Natural killer cell (primary cell): ENCODE measurements at regions not wholly inside any gene's neighbourhood (a gene's known extent, or its start where the extent isn't known, plus 50 kb on each side); places are given as distances from the start of the nearest gene placed in this dataset.

Experiments
- ATAC-seq, 3 donors: fragments of 150-1000 bp in 2 of 3; fragments of 200-7000 bp in 1 of 3; cut with Tn5 transposase; 1 replicate in 1 of 3; 2 replicates in 2 of 3; pipeline ENCODE4 v1.10.0; 2021; ENCODE audit warnings: mild to moderate bottlenecking in 2 of 3, moderate library complexity in 2 of 3
- DNase-seq, 2 donors: peaks; one replicate each; pipeline versions ENCODE4 v3.0.0 to v3.0.0-alpha.2; 2013 to 2021; ENCODE audit warnings: mixed read lengths in 1 of 2
- H3K27ac ChIP-seq: one replicate; pipeline ENCODE4 v1.5.1; 2013; ENCODE audit warnings: mild to moderate bottlenecking, low read length
- H3K27me3 ChIP-seq: one replicate; pipeline ENCODE4 v1.6.1; 2013; ENCODE audit warnings: low read length; ENCODE audit not compliant: control insufficient read depth, insufficient read depth
- H3K36me3 ChIP-seq: one replicate; pipeline ENCODE4 v1.6.1; 2013; ENCODE audit warnings: low read length; ENCODE audit not compliant: control insufficient read depth, insufficient read depth
- H3K4me1 ChIP-seq: one replicate; pipeline ENCODE4 v1.6.1; 2013; ENCODE audit warnings: low read length; ENCODE audit not compliant: control insufficient read depth, insufficient read depth
- H3K4me3 ChIP-seq: one replicate; pipeline ENCODE4 v1.5.1; 2013; ENCODE audit warnings: low read length
- H3K9me3 ChIP-seq: one replicate; pipeline ENCODE4 v1.6.1; 2013; ENCODE audit warnings: low read length; ENCODE audit not compliant: control insufficient read depth, insufficient read depth
- H3K27ac Mint-ChIP-seq, 2 donors: one replicate each; pipeline ENCODE4 v1.8.0; 2022; ENCODE audit warnings: mild to moderate bottlenecking in 2 of 2, mixed read lengths in 2 of 2, moderate library complexity in 1 of 2
- H3K27me3 Mint-ChIP-seq, 2 donors: one replicate each; pipeline ENCODE4 v1.8.0; 2022; ENCODE audit warnings: low read depth in 2 of 2, mixed read lengths in 2 of 2
- H3K36me3 Mint-ChIP-seq: one replicate; pipeline ENCODE4 v1.8.0; 2022; ENCODE audit warnings: mixed read lengths
- H3K4me1 Mint-ChIP-seq, 2 donors: one replicate each; pipeline ENCODE4 v1.8.0; 2022; ENCODE audit warnings: mixed read lengths in 2 of 2
- H3K4me3 Mint-ChIP-seq: one replicate; pipeline ENCODE4 v1.8.0; 2022; ENCODE audit warnings: mild to moderate bottlenecking, moderate library complexity, mixed read lengths
- H3K9me3 Mint-ChIP-seq, 2 donors: one replicate each; pipeline ENCODE4 v1.8.0; 2022; ENCODE audit warnings: mixed read lengths in 2 of 2
- WGBS: methylation state at CpG from one replicate; pipeline ENCODE4 v1.1.7; 2013; ENCODE audit warnings: missing lambda C conversion rate; ENCODE audit not compliant: insufficient coverage; 5-methylcytosine and 5-hydroxymethylcytosine counted together
- intact Hi-C: fragments of 100-400 bp; cut with micrococcal nuclease; formaldehyde crosslinking; loops from one replicate; pipeline ENCODE4 v1.14.2; 2022
- TF ChIP-seq, protein P1 (sequence below): fragments of 200-600 bp; IDR thresholded peaks from one replicate; pipeline ENCODE4 v1.8.0; 2022; ENCODE audit warnings: antibody characterized with exemption

DNA sequence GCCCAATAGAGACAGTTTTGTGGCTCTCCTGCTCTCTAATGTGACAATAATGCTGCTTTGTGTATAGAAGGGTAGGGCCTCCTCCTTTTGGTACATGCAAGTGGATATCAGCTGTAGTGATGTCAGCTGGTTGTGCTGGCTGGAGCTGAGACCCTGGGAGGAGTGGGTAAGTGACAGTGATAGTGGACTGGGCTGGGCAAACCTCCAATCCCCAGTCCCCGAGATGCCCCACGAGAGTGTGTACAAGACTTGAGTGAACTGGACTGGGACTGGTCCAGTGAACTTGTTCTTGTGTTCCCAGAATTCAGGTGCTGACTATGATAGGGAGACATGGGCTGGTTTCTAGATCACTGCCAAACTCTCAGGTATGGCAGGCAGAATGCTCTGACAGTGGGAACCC lies 583.6 kb upstream of the PCDH10 start:
- no peak overlapping the region for H3K27ac Mint-ChIP-seq
- H3K27me3 Mint-ChIP-seq: no peaks in the 10 kb centered on the region
- peaks cover 10% of the 10 kb centered on the region for H3K9me3 ChIP-seq
- H3K27ac ChIP-seq: no peak overlapping the region
- no peaks in the 10 kb centered on the region for H3K4me1 ChIP-seq
- DNase-seq (no peak), ATAC-seq (no peak)
- intact Hi-C loops: no loop called here
- H3K4me3 Mint-ChIP-seq: no peak overlapping the region
- no peaks in the 10 kb centered on the region for H3K27me3 ChIP-seq
- TF ChIP-seq, protein P1, sequence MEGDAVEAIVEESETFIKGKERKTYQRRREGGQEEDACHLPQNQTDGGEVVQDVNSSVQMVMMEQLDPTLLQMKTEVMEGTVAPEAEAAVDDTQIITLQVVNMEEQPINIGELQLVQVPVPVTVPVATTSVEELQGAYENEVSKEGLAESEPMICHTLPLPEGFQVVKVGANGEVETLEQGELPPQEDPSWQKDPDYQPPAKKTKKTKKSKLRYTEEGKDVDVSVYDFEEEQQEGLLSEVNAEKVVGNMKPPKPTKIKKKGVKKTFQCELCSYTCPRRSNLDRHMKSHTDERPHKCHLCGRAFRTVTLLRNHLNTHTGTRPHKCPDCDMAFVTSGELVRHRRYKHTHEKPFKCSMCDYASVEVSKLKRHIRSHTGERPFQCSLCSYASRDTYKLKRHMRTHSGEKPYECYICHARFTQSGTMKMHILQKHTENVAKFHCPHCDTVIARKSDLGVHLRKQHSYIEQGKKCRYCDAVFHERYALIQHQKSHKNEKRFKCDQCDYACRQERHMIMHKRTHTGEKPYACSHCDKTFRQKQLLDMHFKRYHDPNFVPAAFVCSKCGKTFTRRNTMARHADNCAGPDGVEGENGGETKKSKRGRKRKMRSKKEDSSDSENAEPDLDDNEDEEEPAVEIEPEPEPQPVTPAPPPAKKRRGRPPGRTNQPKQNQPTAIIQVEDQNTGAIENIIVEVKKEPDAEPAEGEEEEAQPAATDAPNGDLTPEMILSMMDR: no peak
- peaks cover 8 to 21% of the 10 kb centered on the region in 2 donors for H3K9me3 Mint-ChIP-seq
- no peak overlapping the region for H3K4me3 ChIP-seq
- H3K36me3 Mint-ChIP-seq: peaks cover 4% of the 10 kb centered on the region
- WGBS: 84% methylated on average over 2 of the region's 2 CpGs
- H3K36me3 ChIP-seq: no peaks in the 10 kb centered on the region
- H3K4me1 Mint-ChIP-seq: no peaks in the 10 kb centered on the region

DNA sequence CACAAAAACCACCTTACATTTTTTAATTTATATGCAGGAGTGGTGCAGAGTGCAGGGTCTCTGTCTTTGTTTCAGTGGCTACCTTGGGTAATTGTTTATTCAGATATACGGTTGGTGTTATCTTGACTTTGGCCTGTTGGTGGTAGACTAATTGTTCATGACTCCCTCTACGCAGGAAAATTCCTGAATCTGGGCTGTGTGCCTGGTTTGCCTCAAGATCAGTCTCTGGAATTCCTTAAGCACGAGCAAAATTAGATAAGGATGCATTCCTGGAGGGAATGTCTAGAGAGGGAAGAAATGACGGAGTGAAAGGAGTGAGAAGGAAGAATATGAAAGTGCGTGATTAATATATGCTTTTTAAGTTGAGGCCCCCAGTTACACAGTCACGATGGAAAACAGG lies 576.9 kb upstream of the PCDH10 start:
- intact Hi-C loops: no loop called here
- H3K4me1 ChIP-seq: no peaks in the 10 kb centered on the region
- no peaks in the 10 kb centered on the region for H3K36me3 ChIP-seq
- no peak overlapping the region for H3K4me3 Mint-ChIP-seq
- peaks cover 10% of the 10 kb centered on the region for H3K36me3 Mint-ChIP-seq
- no peak overlapping the region for H3K27ac Mint-ChIP-seq
- no peak overlapping the region for H3K27ac ChIP-seq
- no peaks in the 10 kb centered on the region for H3K27me3 ChIP-seq
- H3K9me3 Mint-ChIP-seq: peaks cover 16 to 28% of the 10 kb centered on the region in 2 donors
- no peak for DNase-seq
- H3K4me1 Mint-ChIP-seq: no peaks in the 10 kb centered on the region
- no peaks in the 10 kb centered on the region for H3K9me3 ChIP-seq
- H3K27me3 Mint-ChIP-seq: no peaks in the 10 kb centered on the region
- WGBS: 86% methylated on average over 5 of the region's 6 CpGs
- TF ChIP-seq, protein P1: no peak
- no peak for ATAC-seq
- H3K4me3 ChIP-seq: no peak overlapping the region

DNA sequence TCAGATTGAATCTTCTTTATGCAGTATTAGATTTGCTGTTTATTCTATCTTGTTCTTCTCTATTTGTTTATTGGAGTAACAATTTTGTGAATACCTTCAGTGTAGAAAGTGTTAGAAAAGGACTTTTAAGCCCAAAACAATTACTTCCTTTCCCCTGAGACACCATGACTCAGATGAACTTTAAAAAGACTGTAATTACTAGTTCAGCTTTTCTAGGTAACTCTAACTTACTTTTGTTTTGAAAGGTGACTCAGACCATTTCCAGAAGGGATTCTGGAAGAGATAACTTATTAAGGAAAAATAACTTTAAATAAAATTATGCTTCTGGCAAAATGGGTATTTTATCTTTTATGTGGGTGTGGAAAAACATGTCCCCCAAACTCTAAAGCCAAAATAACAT lies 561.5 kb upstream of the PCDH10 start:
- intact Hi-C loops: no loop called here
- Histone ChIP-seq H3K9me3 (peaks cover 11% of the 10 kb centered on the region), H3K36me3 (no peaks in the 10 kb centered on the region), H3K27me3 (no peaks in the 10 kb centered on the region), H3K27ac (no peak overlapping the region), H3K4me3 (no peak overlapping the region), H3K4me1 (no peaks in the 10 kb centered on the region)
- Mint-ChIP-seq H3K4me1 (no peaks in the 10 kb centered on the region), H3K27me3 (no peaks in the 10 kb centered on the region), H3K4me3 (no peak overlapping the region), H3K9me3 (peaks cover 3 to 10% of the 10 kb centered on the region in 2 donors), H3K36me3 (peaks cover 6% of the 10 kb centered on the region), H3K27ac (no peak overlapping the region)
- TF ChIP-seq, protein P1: no peak
- no peak for DNase-seq
- no peak for ATAC-seq

- ATAC-seq (no peak), DNase-seq (no peak)
- H3K27ac ChIP-seq: no peak overlapping the region
- no peaks in the 10 kb centered on the region for H3K4me1 ChIP-seq
- no peaks in the 10 kb centered on the region for H3K36me3 ChIP-seq
- H3K27me3 ChIP-seq: no peaks in the 10 kb centered on the region
- no peak overlapping the region for H3K27ac Mint-ChIP-seq
- TF ChIP-seq, protein P1: no peak
- H3K9me3 ChIP-seq: peaks cover 4% of the 10 kb centered on the region
- H3K4me3 ChIP-seq: no peak overlapping the region
- H3K4me3 Mint-ChIP-seq: no peak overlapping the region
- intact Hi-C loops: no loop called here
- peaks cover 5 to 10% of the 10 kb centered on the region in 2 donors for H3K9me3 Mint-ChIP-seq
- peaks cover 6% of the 10 kb centered on the region for H3K36me3 Mint-ChIP-seq
- no peaks in the 10 kb centered on the region for H3K27me3 Mint-ChIP-seq
- H3K4me1 Mint-ChIP-seq: no peaks in the 10 kb centered on the region
- WGBS: 82% methylated on average over 13 of the region's 13 CpGs
Observed at GRCh38 chr4:132592340-132592739, 556.8 kb upstream of the PCDH10 start.
